GM23338 (cell line): ENCODE measurements at regions not wholly inside any gene's neighbourhood (a gene's known extent, or its start where the extent isn't known, plus 50 kb on each side); places are given as distances from the start of the nearest gene placed in this dataset.

Experiments used
- EZH2phosphoT487 ChIP-seq: fragments of 200-600 bp; sonication (generic); IDR thresholded peaks from one replicate; pipeline ENCODE4 v1.8.1; 2018; ENCODE audit warnings: antibody characterized with exemption; ENCODE audit not compliant: unreplicated experiment
- TF ChIP-seq, protein P1 (sequence below), 2 experiments: fragments of 200-600 bp in 1 of 2; sonication (generic) in 1 of 2; conservative IDR thresholded peaks; 2 replicates each; pipeline versions ENCODE4 v1.5.1 to v1.6.1; 2016 to 2017; ENCODE audit warnings: antibody characterized with exemption in 2 of 2, low read depth in 2 of 2, mild to moderate bottlenecking in 2 of 2, moderate library complexity in 1 of 2

DNA sequence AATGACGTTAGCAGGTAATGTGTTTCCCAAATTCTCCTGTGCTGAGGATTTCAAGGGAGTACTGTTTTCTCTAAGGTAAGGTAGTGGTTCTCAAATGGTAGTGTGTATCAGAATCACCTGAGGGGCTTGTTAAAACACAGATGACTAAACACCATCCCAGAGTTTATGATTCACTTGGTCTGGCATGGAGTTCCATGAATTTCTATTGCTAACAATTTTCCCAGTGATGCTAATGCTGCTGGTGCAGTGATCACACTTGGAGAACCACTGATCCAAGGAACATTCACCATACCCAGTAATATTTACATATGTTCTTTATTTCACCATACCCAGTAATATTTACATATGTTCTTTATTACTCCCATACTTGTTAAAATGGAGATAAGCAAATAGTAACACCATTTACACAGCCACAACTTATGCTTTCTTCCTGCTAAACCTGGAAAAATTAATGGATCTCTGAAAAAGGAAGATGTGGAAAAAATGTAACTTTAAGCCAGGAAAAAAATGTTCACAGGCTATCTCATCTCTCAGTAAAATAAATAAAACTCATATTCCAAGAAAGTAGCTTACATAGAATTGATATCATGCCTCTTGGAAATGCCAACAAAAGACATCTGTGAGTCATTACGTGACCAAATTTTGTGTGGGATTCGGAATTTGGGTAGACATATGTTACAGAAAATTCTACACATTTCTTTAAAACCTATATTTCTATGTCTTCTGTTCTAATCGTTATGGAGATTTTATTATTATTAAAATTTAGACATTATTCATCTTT, 129.5 kb downstream of the MMUT start:
- TF ChIP-seq, protein P1, sequence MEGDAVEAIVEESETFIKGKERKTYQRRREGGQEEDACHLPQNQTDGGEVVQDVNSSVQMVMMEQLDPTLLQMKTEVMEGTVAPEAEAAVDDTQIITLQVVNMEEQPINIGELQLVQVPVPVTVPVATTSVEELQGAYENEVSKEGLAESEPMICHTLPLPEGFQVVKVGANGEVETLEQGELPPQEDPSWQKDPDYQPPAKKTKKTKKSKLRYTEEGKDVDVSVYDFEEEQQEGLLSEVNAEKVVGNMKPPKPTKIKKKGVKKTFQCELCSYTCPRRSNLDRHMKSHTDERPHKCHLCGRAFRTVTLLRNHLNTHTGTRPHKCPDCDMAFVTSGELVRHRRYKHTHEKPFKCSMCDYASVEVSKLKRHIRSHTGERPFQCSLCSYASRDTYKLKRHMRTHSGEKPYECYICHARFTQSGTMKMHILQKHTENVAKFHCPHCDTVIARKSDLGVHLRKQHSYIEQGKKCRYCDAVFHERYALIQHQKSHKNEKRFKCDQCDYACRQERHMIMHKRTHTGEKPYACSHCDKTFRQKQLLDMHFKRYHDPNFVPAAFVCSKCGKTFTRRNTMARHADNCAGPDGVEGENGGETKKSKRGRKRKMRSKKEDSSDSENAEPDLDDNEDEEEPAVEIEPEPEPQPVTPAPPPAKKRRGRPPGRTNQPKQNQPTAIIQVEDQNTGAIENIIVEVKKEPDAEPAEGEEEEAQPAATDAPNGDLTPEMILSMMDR (conservative IDR thresholded peaks at IDR 0.05; ENCODE audit: low read depth in 2 of 2) = no peak
- no peak for TF ChIP-seq EZH2phosphoT487
